AG08395 (cell line): ENCODE measurements at regions not wholly inside any gene's neighbourhood (a gene's known extent, or its start where the extent isn't known, plus 50 kb on each side); places are given as distances from the start of the nearest gene placed in this dataset.

ENCODE experiments used
- DNase-seq: peaks from one replicate; pipeline ENCODE4 v3.0.0; 2012; ENCODE audit warnings: mixed read lengths, low spot score

- DNase-seq, result no peak
These were observed 306.7 kb downstream of the RDH14 start for GRCh38 chr2:18253686-18254197.

GRCh38 chr2:18251486-18251885, 309.0 kb downstream of the RDH14 start:
- no peak for DNase-seq

- DNase-seq, result no peak
These were observed 313.0 kb downstream of the RDH14 start for GRCh38 chr2:18247282-18248110.

GRCh38 chr2:18245375-18245774, 315.1 kb downstream of the RDH14 start:
- DNase-seq, result no peak

GRCh38 chr2:18244845-18245244, 315.6 kb downstream of the RDH14 start:
- DNase-seq, result no peak

GRCh38 chr2:18243816-18244215, 316.6 kb downstream of the RDH14 start:
- no peak for DNase-seq

- DNase-seq, result no peak
These were observed 317.7 kb downstream of the RDH14 start for GRCh38 chr2:18242716-18243115.

GRCh38 chr2:18238209-18238608, 322.2 kb downstream of the RDH14 start:
- no peak for DNase-seq

- DNase-seq, result no peak
These were observed 323.2 kb downstream of the RDH14 start for GRCh38 chr2:18237298-18237697.

- no peak for DNase-seq
These were observed 327.6 kb downstream of the RDH14 start for GRCh38 chr2:18232731-18233438.

GRCh38 chr2:18230668-18231067, 329.8 kb downstream of the RDH14 start:
- DNase-seq, result no peak

- peak; percentile 18 for DNase-seq
These were observed 340.8 kb downstream of the RDH14 start for GRCh38 chr2:18219676-18220075.

GRCh38 chr2:18218160-18218933, 339.9 kb downstream of the KCNS3 start:
- DNase-seq, result no peak

GRCh38 chr2:18214936-18215335, 336.5 kb downstream of the KCNS3 start:
- no peak for DNase-seq

- no peak for DNase-seq
These were observed 335.5 kb downstream of the KCNS3 start for GRCh38 chr2:18213986-18214385.

GRCh38 chr2:18209934-18210639, 331.6 kb downstream of the KCNS3 start:
- no peak for DNase-seq

- no peak for DNase-seq
These were observed 330.5 kb downstream of the KCNS3 start for GRCh38 chr2:18208956-18209355.

- no peak for DNase-seq
These were observed 322.3 kb downstream of the KCNS3 start for GRCh38 chr2:18200771-18201170.

GRCh38 chr2:18198677-18199076, 320.2 kb downstream of the KCNS3 start:
- no peak for DNase-seq

- no peak for DNase-seq
These were observed 315.7 kb downstream of the KCNS3 start for GRCh38 chr2:18194161-18194560.

- no peak for DNase-seq
These were observed 308.5 kb downstream of the KCNS3 start for GRCh38 chr2:18186816-18187613.
